Spleen (tissue), 7 donors: ENCODE measurements at regions not wholly inside any gene's neighbourhood (a gene's known extent, or its start where the extent isn't known, plus 50 kb on each side); places are given as distances from the start of the nearest gene placed in this dataset.

Experiments
- CTCF ChIP-seq, 11 experiments: fragments of 200-600 bp in 7 of 11; fragments of 450-650 bp in 4 of 11; sonication (generic) in 4 of 11; IDR thresholded peaks in 8 of 11; conservative IDR thresholded peaks in 3 of 11; 1 replicate in 7 of 11; 2 replicates in 4 of 11; pipeline versions ENCODE4 v1.4.0 to v1.8.0; 2016 to 2021; ENCODE audit warnings: antibody characterized with exemption in 11 of 11, inconsistent platforms in 4 of 11, mild to moderate bottlenecking in 1 of 11
- POLR2A ChIP-seq, 3 donors: fragments of 450-650 bp; IDR thresholded peaks; one replicate each; pipeline ENCODE4 v1.5.1; 2017; ENCODE audit warnings: antibody characterized with exemption in 3 of 3, mild to moderate bottlenecking in 1 of 3
- POLR2AphosphoS5 ChIP-seq, 3 donors: sonication (generic); formaldehyde crosslinking; IDR thresholded peaks; one replicate each; pipeline ENCODE4 v1.5.1; 2017; ENCODE audit warnings: antibody characterized with exemption in 3 of 3
- donor health status: DM: no; HTN: no; CAD: no; lungs with moderate emphysema.
- donor health status: DM: no; HTN: no; CAD: no.
- donor health status: DM: no; HTN: no; CAD: no.

DNA sequence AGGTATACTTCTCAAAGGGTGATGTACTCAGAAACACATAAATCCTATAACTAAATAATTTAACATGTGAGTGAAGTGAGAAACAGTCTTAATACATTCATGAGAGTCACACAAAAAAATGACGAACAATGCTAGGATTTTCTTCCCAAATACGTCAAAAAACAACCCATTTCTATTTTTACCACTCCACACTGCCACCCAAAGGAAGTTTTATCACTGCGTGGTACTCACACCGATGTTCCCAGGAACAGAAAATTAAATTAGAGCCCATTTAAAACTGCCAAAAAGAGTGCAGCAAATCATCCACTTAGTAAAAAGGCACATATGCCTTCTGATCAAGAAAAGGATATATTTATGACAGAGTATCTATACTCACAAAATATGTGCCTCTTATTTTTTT, 710.9 kb upstream of the FAT3 start:
- TF ChIP-seq CTCF (IDR thresholded peaks at IDR 0.05 in 8 of 11, conservative IDR thresholded peaks at IDR 0.05 in 3 of 11) (no peak), POLR2A (IDR thresholded peaks at IDR 0.05) (no peak), POLR2AphosphoS5 (IDR thresholded peaks at IDR 0.05) (no peak)
